PFSK-1 (cell line): ENCODE measurements at regions not wholly inside any gene's neighbourhood (a gene's known extent, or its start where the extent isn't known, plus 50 kb on each side); places are given as distances from the start of the nearest gene placed in this dataset.

ENCODE experiments used
- FOXP2 ChIP-seq: optimal IDR thresholded peaks from 2 replicates; pipeline ENCODE3; 2011; ENCODE audit warnings: borderline replicate concordance, control low read depth, inconsistent platforms; ENCODE audit not compliant: insufficient read depth; ENCODE audit errors: extremely low read length, extremely low read depth
- POLR2AphosphoS5 ChIP-seq: IDR thresholded peaks from 2 replicates; pipeline ENCODE4 v1.6.1; 2012; ENCODE audit warnings: low read depth, mild to moderate bottlenecking, control low read depth, low read length, moderate library complexity

GRCh38 chr4:126238013-126238412, 923.3 kb downstream of the FAT4 start:
- no peak for TF ChIP-seq POLR2AphosphoS5
- TF ChIP-seq FOXP2 = no peak
